ENCODE measurements at regions not wholly inside any gene's neighbourhood (a gene's known extent, or its start where the extent isn't known, plus 50 kb on each side); places are given as distances from the start of the nearest gene placed in this dataset.

GRCh38 chr13:58579468-58579867 is 947.9 kb downstream of the PCDH17 start:
- TF ChIP-seq CTCF (IDR thresholded peaks at IDR 0.05) (no peak), EZH2 (IDR thresholded peaks at IDR 0.05; ENCODE audit: borderline replicate concordance, insufficient read depth, low read depth, low read length, poor library complexity, severe bottlenecking) (no peak)
